ENCODE measurements at regions not wholly inside any gene's neighbourhood (a gene's known extent, or its start where the extent isn't known, plus 50 kb on each side); places are given as distances from the start of the nearest gene placed in this dataset.
A peak's percentile ranks its signal among the peaks of the same experiment; 100 is the strongest.

- TF ChIP-seq ZSCAN18 (CRISPR knock-in tag; IDR thresholded peaks at IDR 0.05) (no peak), ZNF396 (CRISPR knock-in tag; IDR thresholded peaks at IDR 0.05; ENCODE audit: borderline replicate concordance) (no peak), TP53 (CRISPR knock-in tag; IDR thresholded peaks at IDR 0.05) (no peak), JUN (CRISPR knock-in tag; IDR thresholded peaks at IDR 0.05) (no peak), CTCF (IDR thresholded peaks at IDR 0.05) (no peak), MXD4 (CRISPR knock-in tag; IDR thresholded peaks at IDR 0.05; ENCODE audit: borderline replicate concordance) (no peak), IRF1 (CRISPR knock-in tag; IDR thresholded peaks at IDR 0.05) (0 out of 2 replicates have a peak, but pooled peaks have one; percentile 47), TEAD1 (CRISPR knock-in tag; IDR thresholded peaks at IDR 0.05) (peak; percentile 45), ERG (CRISPR knock-in tag; IDR thresholded peaks at IDR 0.05) (no peak), FOXK1 (CRISPR knock-in tag; IDR thresholded peaks at IDR 0.05) (no peak; the same call in none of the 2 replicates), SP1 (CRISPR knock-in tag; conservative IDR thresholded peaks at IDR 0.05) (peak; percentile 62), ZNF512 (CRISPR knock-in tag; IDR thresholded peaks at IDR 0.05; ENCODE audit: borderline replicate concordance) (no peak), E2F4 (CRISPR knock-in tag; IDR thresholded peaks at IDR 0.05; ENCODE audit: borderline replicate concordance, low read depth) (no peak), SMAD3 (CRISPR knock-in tag; IDR thresholded peaks at IDR 0.05; ENCODE audit: borderline replicate concordance) (no peak; the same call in 1 of the 2 replicates), SMAD4 (CRISPR knock-in tag; IDR thresholded peaks at IDR 0.05) (peak; percentile 32; the same call in 1 of the 2 replicates), ATF3 (CRISPR knock-in tag; conservative IDR thresholded peaks at IDR 0.05) (no peak), ZMAT4 (CRISPR knock-in tag; IDR thresholded peaks at IDR 0.05) (no peak), ZNF416 (CRISPR knock-in tag; IDR thresholded peaks at IDR 0.05) (peak; percentile 68; the same call in 1 of the 2 replicates), OVOL2 (CRISPR knock-in tag; IDR thresholded peaks at IDR 0.05; ENCODE audit: borderline replicate concordance) (no peak), ESRRA (CRISPR knock-in tag; IDR thresholded peaks at IDR 0.05; ENCODE audit: borderline replicate concordance) (0 out of 2 replicates have a peak, but pooled peaks have one; percentile 44), STAT6 (CRISPR knock-in tag; conservative IDR thresholded peaks at IDR 0.05; ENCODE audit: low read depth) (no peak), NFE2L1 (CRISPR knock-in tag; IDR thresholded peaks at IDR 0.05) (0 out of 2 replicates have a peak, but pooled peaks have one; percentile 14), ZNF317 (CRISPR knock-in tag; IDR thresholded peaks at IDR 0.05; ENCODE audit: borderline replicate concordance, low read depth) (0 out of 2 replicates have a peak, but pooled peaks have one; percentile 15)
These were observed 227.6 kb upstream of the PRSS16 start (continued) for GRCh38 chr6:27019651-27020552.

Measured in WTC11 (cell line).